Ishikawa (cell line): ENCODE measurements at regions not wholly inside any gene's neighbourhood (a gene's known extent, or its start where the extent isn't known, plus 50 kb on each side); places are given as distances from the start of the nearest gene placed in this dataset.

ENCODE experiments used
- CEBPB ChIP-seq: IDR thresholded peaks from 2 replicates; pipeline ENCODE4 v1.6.1; 2012
- EGR1 ChIP-seq: IDR thresholded peaks from 2 replicates; pipeline ENCODE4 v1.6.1; 2012
- EP300 ChIP-seq: IDR thresholded peaks from 2 replicates; pipeline ENCODE4 v1.6.1; 2012; ENCODE audit warnings: borderline replicate concordance
- FOXM1 ChIP-seq: IDR thresholded peaks from 2 replicates; pipeline ENCODE4 v1.6.1; 2012; ENCODE audit warnings: low read depth, borderline replicate concordance
- MAX ChIP-seq: IDR thresholded peaks from 2 replicates; pipeline ENCODE4 v1.6.1; 2012
- RAD21 ChIP-seq: IDR thresholded peaks from 2 replicates; pipeline ENCODE4 v1.6.1; 2012; ENCODE audit warnings: low read depth
- REST ChIP-seq: IDR thresholded peaks from 2 replicates; pipeline ENCODE4 v1.6.1; 2012; ENCODE audit warnings: low read depth, mild to moderate bottlenecking
- TAF1 ChIP-seq: IDR thresholded peaks from 2 replicates; pipeline ENCODE4 v1.6.1; 2012; ENCODE audit warnings: low read depth, mild to moderate bottlenecking
- TCF12 ChIP-seq: IDR thresholded peaks from 2 replicates; pipeline ENCODE4 v1.6.1; 2012; ENCODE audit warnings: low read depth
- TEAD4 ChIP-seq: IDR thresholded peaks from 2 replicates; pipeline ENCODE4 v1.6.1; 2012
- YY1 ChIP-seq: IDR thresholded peaks from 2 replicates; pipeline ENCODE4 v1.6.1; 2012; ENCODE audit warnings: low read depth

- TF ChIP-seq MAX (no peak), CEBPB (no peak), RAD21 (no peak), EP300 (no peak), FOXM1 (no peak), YY1 (no peak), EGR1 (no peak), REST (no peak), TEAD4 (no peak), TCF12 (no peak), TAF1 (no peak)
Observed at GRCh38 chrX:9327086-9327746, 137.6 kb upstream of the TBL1X start.
